ENCODE measurements at regions not wholly inside any gene's neighbourhood (a gene's known extent, or its start where the extent isn't known, plus 50 kb on each side); places are given as distances from the start of the nearest gene placed in this dataset.

DNA sequence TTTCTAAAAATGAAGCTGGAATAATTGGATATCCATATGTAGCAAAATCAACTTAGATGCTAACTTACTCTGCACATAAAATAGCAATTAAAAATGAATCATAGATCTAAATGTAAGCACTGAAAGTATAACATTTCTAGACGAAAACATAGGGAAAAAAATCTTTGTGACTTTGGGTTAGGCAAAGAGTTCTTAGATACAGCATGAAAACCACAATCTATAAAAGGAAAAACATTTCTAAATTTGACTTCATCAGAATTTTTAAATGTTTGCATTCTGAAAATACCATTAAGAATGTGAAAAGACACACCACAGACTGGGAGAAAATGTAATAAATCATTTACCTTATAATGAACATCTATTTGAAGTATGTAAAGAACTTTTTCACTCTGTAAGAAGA lies 128.8 kb downstream of the APIP start:
- BruUV-seq (replicated peaks): no TSS peak
- no peak overlapping the region for H3K9ac ChIP-seq (ENCODE audit: insufficient read depth, low read depth, low read length)
- no peak overlapping the region for H3K4me3 ChIP-seq (replicated peaks in 1 of 3; ENCODE audit: insufficient read depth in 1 of 3, low read depth in 2 of 3, low read length in 3 of 3)
- DNase-seq (ENCODE audit: low spot score): no peak
- intact Hi-C loops (cut with micrococcal nuclease; ENCODE audit: unreplicated experiment) (no loop called here), in situ Hi-C loops (cut with HindIII; ENCODE audit: extremely low pct_ligation_motif_present, low pct_unique_long_range_greater_than_20kb) (loop anchor here (10.0 kb wide), 1 partner anchor 123 kb away; no protein-coding TSS in a partner anchor)
- H3K27me3 ChIP-seq (ENCODE audit: control insufficient read depth in 1 of 2, insufficient read depth in 2 of 2, low read length in 2 of 2): no peaks in the 10 kb centered on the region
- POLR2A ChIA-PET: no interaction called here
- CTCF ChIA-PET (ENCODE audit: low intra/inter-chr PET ratio, low total read pairs): no interaction called here
- no peak overlapping the region for H3K4me2 ChIP-seq (ENCODE audit: low read depth, low read length)
- peaks cover 58% of the 10 kb centered on the region for H3K4me1 ChIP-seq (ENCODE audit: insufficient read depth, low read length)
- H3K36me3 ChIP-seq (replicated peaks in 1 of 2; ENCODE audit: control insufficient read depth in 1 of 2, insufficient read depth in 2 of 2, low read length in 2 of 2): no peaks in the 10 kb centered on the region
- WGBS (ENCODE audit: low lambda C conversion rate): 81% methylated on average over 1 of the region's 1 CpG
- ATAC-seq: no peak
- no peaks in the 10 kb centered on the region for H4K20me1 ChIP-seq (ENCODE audit: insufficient read depth, low read length)
- no peaks in the 10 kb centered on the region for H3K79me2 ChIP-seq (ENCODE audit: insufficient read depth, low read length)
- no peak overlapping the region for H2AFZ ChIP-seq (ENCODE audit: low read length)
- TF ChIP-seq SALL1 (CRISPR knock-in tag; IDR thresholded peaks at IDR 0.05): no peak
- TF ChIP-seq U2AF1 (optimal IDR thresholded peaks at IDR 0.05; ENCODE audit: low read depth, low read length): no peak
- no peak for TF ChIP-seq THAP7 (CRISPR knock-in tag; IDR thresholded peaks at IDR 0.05)
- no peak for TF ChIP-seq HDAC6 (IDR thresholded peaks at IDR 0.05; ENCODE audit: low read depth, low read length)
- FAIRE-seq: no peak
- H3K9me3 ChIP-seq (ENCODE audit: low read length): peaks cover 13% of the 10 kb centered on the region
- H3K27ac ChIP-seq (ENCODE audit: extremely low read length, insufficient read depth, low read length): no peak overlapping the region

DNA sequence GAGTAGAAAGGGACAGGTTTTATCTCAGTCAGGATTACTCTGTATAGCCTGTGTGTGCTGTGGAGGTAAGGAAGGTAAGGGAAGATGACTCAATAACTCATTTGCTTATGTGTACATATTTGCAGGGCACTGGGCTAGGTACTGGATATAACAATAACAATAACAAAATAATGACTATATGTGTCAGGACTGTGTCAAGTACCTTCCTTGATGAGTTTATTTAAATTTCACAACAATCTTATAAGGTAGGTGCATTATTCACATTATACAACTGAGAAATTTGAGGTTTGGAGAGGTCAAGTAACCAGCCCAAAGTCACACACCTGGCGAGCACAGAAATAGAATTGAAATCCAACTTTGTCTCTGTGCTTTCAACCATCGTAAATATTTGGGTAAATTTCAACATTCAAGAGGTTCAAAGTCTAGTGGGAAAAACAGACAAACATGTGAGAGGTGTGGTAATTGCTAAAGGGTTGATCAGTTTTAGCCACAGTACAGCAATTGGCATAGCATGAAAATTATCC lies 131.8 kb downstream of the APIP start:
- Histone ChIP-seq H3K9ac (ENCODE audit: insufficient read depth, low read depth, low read length) (peak overlapping the region; percentile 68), H3K4me1 (ENCODE audit: insufficient read depth, low read length) (peaks cover 46% of the 10 kb centered on the region), H3K79me2 (ENCODE audit: insufficient read depth, low read length) (no peaks in the 10 kb centered on the region), H3K4me3 (replicated peaks in 1 of 3; ENCODE audit: insufficient read depth in 1 of 3, low read depth in 2 of 3, low read length in 3 of 3) (peak overlapping the region; percentile 2 to 38 (median 26); a peak in 4 of 6 replicates), H3K36me3 (replicated peaks in 1 of 2; ENCODE audit: control insufficient read depth in 1 of 2, insufficient read depth in 2 of 2, low read length in 2 of 2) (no peaks in the 10 kb centered on the region), H2AFZ (ENCODE audit: low read length) (peak overlapping the region; percentile 5), H3K9me3 (ENCODE audit: low read length) (peaks cover 4% of the 10 kb centered on the region), H3K4me2 (ENCODE audit: low read depth, low read length) (peak overlapping the region; percentile 74), H3K27ac (ENCODE audit: extremely low read length, insufficient read depth, low read length) (peak overlapping the region; percentile 92), H4K20me1 (ENCODE audit: insufficient read depth, low read length) (no peaks in the 10 kb centered on the region), H3K27me3 (ENCODE audit: control insufficient read depth in 1 of 2, insufficient read depth in 2 of 2, low read length in 2 of 2) (no peaks in the 10 kb centered on the region)
- FAIRE-seq: peak; percentile 61
- intact Hi-C loops (cut with micrococcal nuclease; ENCODE audit: unreplicated experiment) (loop anchor here (1.0 to 2.0 kb wide), 3 partner anchors 41 to 198 kb away; no protein-coding TSS in a partner anchor), in situ Hi-C loops (cut with HindIII; ENCODE audit: extremely low pct_ligation_motif_present, low pct_unique_long_range_greater_than_20kb) (loop anchor here (10.0 kb wide), 1 partner anchor 120 kb away; no protein-coding TSS in a partner anchor)
- BruUV-seq (replicated peaks): TSS peak; percentile 85
- peak; percentile 83 for ATAC-seq
- ChIA-PET POLR2A (interaction anchor here (1.4 to 1.6 kb wide), 2 partner anchors 184 to 199 kb away, joined by 3 to 5 read pairs; no protein-coding TSS in a partner anchor), CTCF (ENCODE audit: low intra/inter-chr PET ratio, low total read pairs) (no interaction called here)
- peak; percentile 92 for DNase-seq (ENCODE audit: low spot score)
- 0% methylated on average over 2 of the region's 2 CpGs for WGBS (ENCODE audit: low lambda C conversion rate)
- TF ChIP-seq ELF3 (CRISPR knock-in tag; IDR thresholded peaks at IDR 0.05) (peak; percentile 49; the same call in 1 of the 2 replicates), NR2F1 (CRISPR knock-in tag; IDR thresholded peaks at IDR 0.05) (no peak; a peak in 1 of 4 replicates), KDM6A (CRISPR knock-in tag; IDR thresholded peaks at IDR 0.05; ENCODE audit: low read depth) (peak; percentile 73), ZHX2 (IDR thresholded peaks at IDR 0.05; ENCODE audit: low read depth) (no peak), ZHX2 (CRISPR knock-in tag; IDR thresholded peaks at IDR 0.05; ENCODE audit: borderline replicate concordance) (no peak), ZBTB2 (CRISPR knock-in tag; IDR thresholded peaks at IDR 0.05; ENCODE audit: low read depth) (no peak)
